SH-SY5Y (cell line): ENCODE measurements at regions not wholly inside any gene's neighbourhood (a gene's known extent, or its start where the extent isn't known, plus 50 kb on each side); places are given as distances from the start of the nearest gene placed in this dataset.

Source experiments
- GATA2 ChIP-seq: IDR thresholded peaks from 2 replicates; pipeline ENCODE4 v1.6.1; 2011; ENCODE audit warnings: mild to moderate bottlenecking, low read depth, low read length
- GATA3 ChIP-seq: IDR thresholded peaks from 2 replicates; pipeline ENCODE4 v1.6.1; 2011; ENCODE audit warnings: low read depth, mild to moderate bottlenecking, low read length, moderate library complexity

GRCh38 chr2:167733747-167734146 lies 513.6 kb downstream of the STK39 start:
- TF ChIP-seq GATA3 (no peak), GATA2 (no peak)
